ENCODE measurements at regions not wholly inside any gene's neighbourhood (a gene's known extent, or its start where the extent isn't known, plus 50 kb on each side); places are given as distances from the start of the nearest gene placed in this dataset.

- no peak for TF ChIP-seq CTCF (conservative IDR thresholded peaks at IDR 0.05; ENCODE audit: low read depth in 2 of 2)
- no peak for TF ChIP-seq POLR2AphosphoS5 (IDR thresholded peaks at IDR 0.05; ENCODE audit: low read depth)
- TF ChIP-seq EZH2 (IDR thresholded peaks at IDR 0.05; ENCODE audit: low read depth, unreplicated experiment): no peak
- no peak for TF ChIP-seq REST (IDR thresholded peaks at IDR 0.05; ENCODE audit: unreplicated experiment)
- no peak for TF ChIP-seq EZH2phosphoT487 (IDR thresholded peaks at IDR 0.05; ENCODE audit: unreplicated experiment)
- no peak for TF ChIP-seq CREB1 (CRISPR knock-in tag; IDR thresholded peaks at IDR 0.05; ENCODE audit: low read depth)
- no peak for TF ChIP-seq JUNB (IDR thresholded peaks at IDR 0.05; ENCODE audit: unreplicated experiment)
- TF ChIP-seq ZNF462 (CRISPR knock-in tag; IDR thresholded peaks at IDR 0.05): no peak
- no peak for TF ChIP-seq STAT1 (IDR thresholded peaks at IDR 0.05; ENCODE audit: unreplicated experiment)
- TF ChIP-seq NANOG (IDR thresholded peaks at IDR 0.05; ENCODE audit: borderline replicate concordance): no peak
- TF ChIP-seq ZNF114 (CRISPR knock-in tag; IDR thresholded peaks at IDR 0.05): no peak
These were observed 633.1 kb upstream of the BOD1L1 start for GRCh38 chr4:14260591-14260990.

Data from GM23338 (cell line).